ENCODE measurements at regions not wholly inside any gene's neighbourhood (a gene's known extent, or its start where the extent isn't known, plus 50 kb on each side); places are given as distances from the start of the nearest gene placed in this dataset.

- TF ChIP-seq, protein P1, sequence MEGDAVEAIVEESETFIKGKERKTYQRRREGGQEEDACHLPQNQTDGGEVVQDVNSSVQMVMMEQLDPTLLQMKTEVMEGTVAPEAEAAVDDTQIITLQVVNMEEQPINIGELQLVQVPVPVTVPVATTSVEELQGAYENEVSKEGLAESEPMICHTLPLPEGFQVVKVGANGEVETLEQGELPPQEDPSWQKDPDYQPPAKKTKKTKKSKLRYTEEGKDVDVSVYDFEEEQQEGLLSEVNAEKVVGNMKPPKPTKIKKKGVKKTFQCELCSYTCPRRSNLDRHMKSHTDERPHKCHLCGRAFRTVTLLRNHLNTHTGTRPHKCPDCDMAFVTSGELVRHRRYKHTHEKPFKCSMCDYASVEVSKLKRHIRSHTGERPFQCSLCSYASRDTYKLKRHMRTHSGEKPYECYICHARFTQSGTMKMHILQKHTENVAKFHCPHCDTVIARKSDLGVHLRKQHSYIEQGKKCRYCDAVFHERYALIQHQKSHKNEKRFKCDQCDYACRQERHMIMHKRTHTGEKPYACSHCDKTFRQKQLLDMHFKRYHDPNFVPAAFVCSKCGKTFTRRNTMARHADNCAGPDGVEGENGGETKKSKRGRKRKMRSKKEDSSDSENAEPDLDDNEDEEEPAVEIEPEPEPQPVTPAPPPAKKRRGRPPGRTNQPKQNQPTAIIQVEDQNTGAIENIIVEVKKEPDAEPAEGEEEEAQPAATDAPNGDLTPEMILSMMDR (IDR thresholded peaks at IDR 0.05): no peak
- TF ChIP-seq POLR2A (IDR thresholded peaks at IDR 0.05): no peak
These were observed 439.8 kb upstream of the SLC14A2 start for GRCh38 chr18:45175511-45175910.
